HepG2 (cell line): ENCODE measurements at regions not wholly inside any gene's neighbourhood (a gene's known extent, or its start where the extent isn't known, plus 50 kb on each side); places are given as distances from the start of the nearest gene placed in this dataset.

Experiments
- ATAC-seq: fragments of 200-7000 bp; cut with Tn5 transposase; 3 replicates; pipeline ENCODE4 v1.9.1; 2020; ENCODE audit warnings: mild to moderate bottlenecking, moderate library complexity
- BruUV-seq: library from RNA; stranded (reverse); fragments of 400-500 nt; replicated peaks from 2 replicates; lab custom pipeline; 2021; lab: Mats Ljungman, UMichigan
- CTCF ChIA-PET: fragments of 300-600 bp; formaldehyde crosslinking; extraction: SDS; loops from one replicate; lab custom pipeline; 2021; ENCODE audit warnings: low total read pairs, inconsistent platforms, low intra/inter-chr PET ratio; lab: Yijun Ruan, JAX
- POLR2A ChIA-PET: fragments of 350-600 bp; sonication (Branson Sonifier 250); formaldehyde crosslinking; loops from one replicate; lab custom pipeline; 2020; ENCODE audit warnings: antibody characterized with exemption, inconsistent platforms; lab: Yijun Ruan, JAX
- DNase-seq: peaks from one replicate; pipeline ENCODE4 v3.0.0-alpha.2; 2015; ENCODE audit warnings: low spot score
- FAIRE-seq: peaks from 3 replicates; lab custom pipeline; 2011; peaks lifted over from hg19 to GRCh38; lab: Jason Lieb, UNC
- H2AFZ ChIP-seq: one replicate; pipeline ENCODE4 v1.6.1; 2011; ENCODE audit warnings: low read length, inconsistent platforms
- H3K27ac ChIP-seq: fragments of 300-600 bp; 3 replicates; pipeline ENCODE4 v1.8.0; 2011; ENCODE audit warnings: mixed run types, mild to moderate bottlenecking, mixed read lengths, low read length, inconsistent platforms; ENCODE audit not compliant: insufficient read depth; ENCODE audit errors: extremely low read length
- H3K27me3 ChIP-seq, 2 experiments: fragments of 200-600 bp in 1 of 2; 2 replicates in 1 of 2; 3 replicates in 1 of 2; pipeline versions ENCODE4 v1.6.0 to v1.8.0; 2011; ENCODE audit warnings: low read length in 2 of 2, mild to moderate bottlenecking in 2 of 2, moderate library complexity in 2 of 2, inconsistent platforms in 1 of 2; ENCODE audit not compliant: insufficient read depth in 2 of 2, control insufficient read depth in 1 of 2
- H3K36me3 ChIP-seq, 2 experiments: fragments of 200-600 bp in 1 of 2; replicated peaks in 1 of 2; 2 replicates in 1 of 2; 3 replicates in 1 of 2; pipeline versions ENCODE4 v1.5.1 to v1.8.0; 2011; ENCODE audit warnings: low read length in 2 of 2, inconsistent platforms in 1 of 2; ENCODE audit not compliant: insufficient read depth in 2 of 2, control insufficient read depth in 1 of 2
- H3K4me1 ChIP-seq: 2 replicates; pipeline ENCODE4 v1.5.1; 2012; ENCODE audit warnings: low read length, inconsistent platforms; ENCODE audit not compliant: insufficient read depth
- H3K4me2 ChIP-seq: 2 replicates; pipeline ENCODE4 v1.6.0; 2011; ENCODE audit warnings: low read depth, low read length, inconsistent platforms
- H3K4me3 ChIP-seq, 3 experiments: fragments of 200-600 bp in 1 of 3; sonication (generic), shearing (Covaris generic) in 1 of 3; replicated peaks in 1 of 3; 2 replicates each; pipeline ENCODE4 v1.5.1; 2011 to 2016; ENCODE audit warnings: low read length in 3 of 3, inconsistent platforms in 2 of 3, low read depth in 2 of 3, mild to moderate bottlenecking in 2 of 3, control low read depth in 1 of 3, mixed read lengths in 1 of 3; ENCODE audit not compliant: insufficient read depth in 1 of 3
- H3K79me2 ChIP-seq: one replicate; pipeline ENCODE4 v1.6.1; 2011; ENCODE audit warnings: low read length, inconsistent platforms; ENCODE audit not compliant: insufficient read depth
- H3K9ac ChIP-seq: 2 replicates; pipeline ENCODE4 v1.6.0; 2011; ENCODE audit warnings: mild to moderate bottlenecking, low read depth, low read length, inconsistent platforms; ENCODE audit not compliant: insufficient read depth
- H3K9me3 ChIP-seq: 2 replicates; pipeline ENCODE4 v1.5.1; 2012; ENCODE audit warnings: mild to moderate bottlenecking, low read length
- H4K20me1 ChIP-seq: 2 replicates; pipeline ENCODE4 v1.6.0; 2011; ENCODE audit warnings: inconsistent platforms, mild to moderate bottlenecking, low read length, moderate library complexity; ENCODE audit not compliant: insufficient read depth
- AFF4 ChIP-seq: sonication (generic); formaldehyde crosslinking; IDR thresholded peaks from 2 replicates; pipeline ENCODE4 v1.4.0; 2020; ENCODE audit warnings: missing genetic modification reagents
- BCLAF1 ChIP-seq: fragments of 450-650 bp; IDR thresholded peaks from 2 replicates; pipeline ENCODE4 v1.6.1; 2017; ENCODE audit warnings: mild to moderate bottlenecking
- FOSL2 ChIP-seq: sonication (generic); formaldehyde crosslinking; IDR thresholded peaks from 2 replicates; pipeline ENCODE4 v1.4.0; 2020; ENCODE audit warnings: missing genetic modification reagents
- KDM6A ChIP-seq: IDR thresholded peaks from 2 replicates; pipeline ENCODE4 v1.6.1; 2016; ENCODE audit warnings: low read depth
- LCORL ChIP-seq, 2 experiments: fragments of 450-650 bp in 1 of 2; sonication (generic) in 1 of 2; formaldehyde crosslinking in 1 of 2; IDR thresholded peaks; 2 replicates each; pipeline versions ENCODE4 v1.5.0 to v1.6.1; 2017 to 2020; ENCODE audit warnings: antibody characterized with exemption in 1 of 2, missing genetic modification reagents in 1 of 2
- MTA1 ChIP-seq: sonication (generic); formaldehyde crosslinking; IDR thresholded peaks from 2 replicates; pipeline ENCODE4 v1.4.0; 2020; ENCODE audit warnings: missing genetic modification reagents, mild to moderate bottlenecking, borderline replicate concordance
- NBN ChIP-seq: fragments of 450-650 bp; conservative IDR thresholded peaks from 2 replicates; pipeline ENCODE4 v1.6.1; 2017
- SMAD3 ChIP-seq: sonication (generic); formaldehyde crosslinking; IDR thresholded peaks from 2 replicates; pipeline ENCODE4 v1.4.0; 2020; ENCODE audit warnings: missing genetic modification reagents
- TMF1 ChIP-seq: sonication (generic); formaldehyde crosslinking; IDR thresholded peaks from 2 replicates; pipeline ENCODE4 v1.8.1; 2022; ENCODE audit warnings: low read depth, missing genetic modification reagents
- ZNF639 ChIP-seq: conservative IDR thresholded peaks from 2 replicates; pipeline ENCODE4 v1.6.1; 2018; ENCODE audit warnings: missing genetic modification reagents
- ZNF724P ChIP-seq: sonication (generic); formaldehyde crosslinking; IDR thresholded peaks from 2 replicates; pipeline ENCODE4 v1.8.0; 2022; ENCODE audit warnings: missing genetic modification reagents, borderline replicate concordance
- WGBS: methylation state at CpG from one replicate; pipeline ENCODE4 v1.1.6; 2017; ENCODE audit warnings: low lambda C conversion rate; 5-methylcytosine and 5-hydroxymethylcytosine counted together
- in situ Hi-C: cut with HindIII; loops from 2 replicates; pipeline ENCODE4 v1.10.0; 2017; ENCODE audit warnings: low pct_unique_long_range_greater_than_20kb; ENCODE audit not compliant: extremely low pct_ligation_motif_present
- intact Hi-C: fragments of 100-400 bp; cut with micrococcal nuclease; formaldehyde crosslinking; loops from one replicate; pipeline ENCODE4 v1.10.0; 2022; ENCODE audit not compliant: unreplicated experiment

GRCh38 chr7:35418716-35419390 is 165.0 kb upstream of the TBX20 start (continued):
- TF ChIP-seq BCLAF1, result no peak
- no peak for TF ChIP-seq MTA1 (CRISPR knock-in tag)
- TF ChIP-seq ZNF639 (CRISPR knock-in tag), result no peak
- no peak for TF ChIP-seq ZNF724P (CRISPR knock-in tag)
- TF ChIP-seq LCORL (IDR thresholded peaks at IDR 0.05), result no peak
- no peak for TF ChIP-seq LCORL (CRISPR knock-in tag; IDR thresholded peaks at IDR 0.05)

- Histone ChIP-seq H3K4me1 (no peaks in the 10 kb centered on the region), H4K20me1 (no peaks in the 10 kb centered on the region), H3K36me3 (no peaks in the 10 kb centered on the region), H3K27ac (no peak overlapping the region), H3K79me2 (no peaks in the 10 kb centered on the region), H3K4me3 (no peak overlapping the region), H3K4me2 (no peak overlapping the region), H2AFZ (no peak overlapping the region), H3K9ac (no peak overlapping the region), H3K9me3 (no peaks in the 10 kb centered on the region), H3K27me3 (peaks cover 0 to 8% of the 10 kb centered on the region in 2 experiments; a peak in 1 of 5 replicates)
- no peak for FAIRE-seq
- 0% methylated on average over 2 of the region's 2 CpGs for WGBS
- ChIA-PET CTCF (no interaction called here), POLR2A (no interaction called here)
- ATAC-seq, result no peak
- no TSS peak for BruUV-seq
- intact Hi-C loops (no loop called here), in situ Hi-C loops (no loop called here)
- no peak for DNase-seq
- no peak for TF ChIP-seq TMF1 (CRISPR knock-in tag)
- TF ChIP-seq SMAD3, result no peak
- no peak for TF ChIP-seq FOSL2 (CRISPR knock-in tag)
- TF ChIP-seq AFF4, result no peak
- TF ChIP-seq KDM6A (CRISPR knock-in tag), result no peak
- no peak for TF ChIP-seq NBN
Measured at GRCh38 chr7:35416568-35416967, 162.7 kb upstream of the TBX20 start.
